Skeletal muscle satellite cell (primary cell): ENCODE measurements at regions not wholly inside any gene's neighbourhood (a gene's known extent, or its start where the extent isn't known, plus 50 kb on each side); places are given as distances from the start of the nearest gene placed in this dataset.
"Not testable (repeated sequence)": the region's sequence is repeated elsewhere in the genome, so short reads cannot be mapped to it uniquely, and the experiment has no call there.

Experiments used
- H3K27me3 ChIP-seq: 2 replicates; pipeline ENCODE4 v1.7.0; 2013; ENCODE audit warnings: low read length; ENCODE audit not compliant: control insufficient read depth, insufficient read depth
- H3K36me3 ChIP-seq: 2 replicates; pipeline ENCODE4 v1.7.0; 2013; ENCODE audit warnings: mild to moderate bottlenecking, control low read depth, low read length; ENCODE audit not compliant: insufficient read depth
- H3K4me1 ChIP-seq: 2 replicates; pipeline ENCODE4 v1.7.0; 2013; ENCODE audit warnings: low read length; ENCODE audit not compliant: control insufficient read depth, insufficient read depth
- H3K4me2 ChIP-seq: 2 replicates; pipeline ENCODE4 v1.7.0; 2013; ENCODE audit warnings: mild to moderate bottlenecking, low read length
- H3K4me3 ChIP-seq: 2 replicates; pipeline ENCODE4 v1.7.0; 2013; ENCODE audit warnings: low read length
- H3K9ac ChIP-seq: 2 replicates; pipeline ENCODE4 v1.7.0; 2013; ENCODE audit warnings: mild to moderate bottlenecking, low read depth, low read length, moderate library complexity
- H3K9me3 ChIP-seq: replicated peaks from 2 replicates; pipeline ENCODE4 v1.7.0; 2013; ENCODE audit warnings: mild to moderate bottlenecking, control low read depth, low read length

DNA sequence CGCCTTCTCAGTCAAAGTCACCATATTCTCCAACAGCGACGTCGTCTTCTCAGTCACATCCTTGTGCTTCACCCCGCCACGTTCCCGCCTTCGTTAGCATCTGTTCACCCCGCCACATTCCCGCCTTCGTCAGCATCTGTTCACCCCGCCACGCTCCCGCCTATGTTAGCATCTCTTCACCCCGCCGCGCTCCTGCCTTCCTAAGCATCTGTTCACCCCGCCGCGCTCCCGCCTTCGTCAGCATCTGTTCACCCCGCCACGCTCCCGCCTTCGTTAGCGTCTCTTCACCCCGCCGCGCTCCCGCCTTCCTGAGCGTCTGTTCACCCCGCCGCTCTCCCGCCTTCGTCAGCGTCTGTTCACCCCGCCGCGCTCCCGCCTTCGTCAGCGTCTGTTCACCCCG lies 816.4 kb upstream of the TPTE start:
- not testable (repeated sequence) for H3K27me3 ChIP-seq, H3K4me1 ChIP-seq, H3K36me3 ChIP-seq, H3K4me3 ChIP-seq, H3K9me3 ChIP-seq, H3K4me2 ChIP-seq, H3K9ac ChIP-seq

- H3K36me3 ChIP-seq, H3K9me3 ChIP-seq: not testable (repeated sequence)
These were observed 815.9 kb upstream of the TPTE start for GRCh38 chr21:9705455-9705854.

GRCh38 chr21:9724542-9724941 lies 796.8 kb upstream of the TPTE start:
- H3K4me2 ChIP-seq, H3K9ac ChIP-seq, H3K4me3 ChIP-seq, H3K36me3 ChIP-seq, H3K4me1 ChIP-seq, H3K27me3 ChIP-seq: not testable (repeated sequence)
- H3K9me3 ChIP-seq = peaks cover 38% of the 10 kb centered on the region

More at GRCh38 chr21:9705455-9705854, 815.9 kb upstream of the TPTE start:
- not testable (repeated sequence) for H3K4me2 ChIP-seq, H3K27me3 ChIP-seq, H3K9ac ChIP-seq, H3K4me1 ChIP-seq, H3K4me3 ChIP-seq

- H3K36me3 ChIP-seq, H3K9ac ChIP-seq, H3K27me3 ChIP-seq, H3K4me3 ChIP-seq, H3K4me1 ChIP-seq, H3K4me2 ChIP-seq: not testable (repeated sequence)
- H3K9me3 ChIP-seq = peaks cover 37% of the 10 kb centered on the region
These were observed 794.2 kb upstream of the TPTE start for GRCh38 chr21:9727187-9727586.

- not testable (repeated sequence) for H3K4me2 ChIP-seq, H3K9ac ChIP-seq, H3K27me3 ChIP-seq, H3K36me3 ChIP-seq, H3K4me1 ChIP-seq, H3K4me3 ChIP-seq
- peaks cover 42% of the 10 kb centered on the region for H3K9me3 ChIP-seq
These were observed 793.0 kb upstream of the TPTE start for GRCh38 chr21:9728219-9728992.

DNA sequence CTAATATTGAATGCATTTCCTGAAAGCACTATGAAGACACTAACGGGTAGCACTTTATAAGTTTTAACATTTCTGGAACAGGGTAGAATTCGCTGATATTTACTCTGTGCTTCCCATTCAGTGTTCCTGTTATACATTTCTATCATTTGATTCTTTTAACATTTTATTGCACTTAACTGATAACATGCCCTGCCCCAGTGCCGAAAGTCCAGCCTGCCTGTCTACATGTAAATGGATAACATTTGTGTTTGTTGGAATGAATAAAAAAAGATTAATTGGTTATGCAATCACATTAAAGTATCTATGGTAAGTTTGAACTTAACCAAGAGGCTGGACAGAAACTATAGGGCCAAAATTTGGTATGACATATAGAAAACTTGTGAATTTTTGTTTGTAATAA lies 790.5 kb upstream of the TPTE start:
- Histone ChIP-seq H3K9me3 (peaks cover 45% of the 10 kb centered on the region), H3K4me1 (no peaks in the 10 kb centered on the region), H3K4me3 (no peak overlapping the region)

DNA sequence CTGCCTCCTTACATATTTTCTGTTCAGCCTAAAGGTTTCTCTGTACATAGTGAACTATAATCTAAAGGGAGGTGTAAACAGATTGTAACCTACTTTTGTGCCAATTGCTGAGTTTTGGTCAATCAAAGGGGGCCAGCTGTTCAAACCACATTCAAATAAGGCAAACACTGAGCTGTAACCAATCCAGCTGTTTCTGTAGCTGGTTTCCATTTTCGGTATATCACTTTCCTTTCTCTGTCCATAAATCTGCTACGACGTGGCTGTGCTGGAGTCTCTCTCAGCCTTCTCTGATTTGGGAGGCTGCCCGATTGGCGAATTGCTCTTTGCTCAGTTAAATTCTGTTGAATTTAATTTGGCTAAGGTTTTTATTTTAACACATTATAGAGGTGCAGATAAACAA lies 790.1 kb upstream of the TPTE start:
- peaks cover 45% of the 10 kb centered on the region for H3K9me3 ChIP-seq
- H3K9ac ChIP-seq, H3K27me3 ChIP-seq, H3K4me3 ChIP-seq, H3K4me2 ChIP-seq, H3K36me3 ChIP-seq, H3K4me1 ChIP-seq: not testable (repeated sequence)

More for the DNA sequence above, 790.5 kb upstream of the TPTE start:
- Histone ChIP-seq H3K9ac (no peak overlapping the region), H3K27me3 (no peaks in the 10 kb centered on the region), H3K4me2 (no peak overlapping the region), H3K36me3 (no peaks in the 10 kb centered on the region)

- H3K4me2 ChIP-seq, H3K4me3 ChIP-seq, H3K9ac ChIP-seq, H3K36me3 ChIP-seq, H3K27me3 ChIP-seq, H3K4me1 ChIP-seq: not testable (repeated sequence)
- peaks cover 38% of the 10 kb centered on the region for H3K9me3 ChIP-seq
These were observed 788.8 kb upstream of the TPTE start for GRCh38 chr21:9732605-9733004.

DNA sequence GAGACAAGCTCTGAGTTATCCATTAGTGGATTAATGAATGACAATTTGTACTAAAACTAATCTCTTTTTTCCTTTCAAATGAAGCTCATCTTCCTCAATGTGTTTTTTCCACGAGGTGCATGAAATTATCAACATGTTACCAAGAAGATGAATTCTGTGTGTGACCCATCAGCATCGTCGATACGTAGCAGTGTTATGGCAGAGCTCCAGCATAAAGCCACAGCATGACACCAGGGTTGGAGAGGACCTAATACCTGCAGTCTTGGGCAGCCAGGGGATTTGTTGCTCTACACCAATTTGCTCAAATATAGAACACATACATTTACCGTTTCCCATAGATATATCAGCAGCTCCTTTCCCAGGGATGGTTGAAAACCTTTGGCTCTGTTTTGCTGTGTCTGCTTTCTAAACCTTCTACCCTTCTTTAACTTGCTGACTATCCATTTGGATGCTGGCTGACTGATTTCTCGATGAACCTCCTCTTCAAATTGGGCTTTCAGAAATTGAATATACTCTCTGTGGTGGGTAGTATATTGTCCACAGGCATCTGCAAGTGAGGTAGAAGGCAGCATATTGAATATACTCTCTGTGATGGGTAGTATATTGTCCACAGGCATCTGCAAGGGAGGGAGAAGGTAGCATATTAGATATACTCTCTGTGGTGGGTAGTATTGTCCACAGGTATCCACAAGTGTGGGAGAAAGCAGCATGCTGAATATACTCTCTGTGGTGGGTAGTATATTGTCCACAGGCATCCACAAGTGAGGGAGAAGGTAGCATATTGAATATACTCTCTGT lies 787.4 kb upstream of the TPTE start:
- H3K36me3 ChIP-seq, H3K4me3 ChIP-seq, H3K9ac ChIP-seq, H3K4me1 ChIP-seq, H3K4me2 ChIP-seq, H3K27me3 ChIP-seq: not testable (repeated sequence)
- peaks cover 38% of the 10 kb centered on the region for H3K9me3 ChIP-seq

DNA sequence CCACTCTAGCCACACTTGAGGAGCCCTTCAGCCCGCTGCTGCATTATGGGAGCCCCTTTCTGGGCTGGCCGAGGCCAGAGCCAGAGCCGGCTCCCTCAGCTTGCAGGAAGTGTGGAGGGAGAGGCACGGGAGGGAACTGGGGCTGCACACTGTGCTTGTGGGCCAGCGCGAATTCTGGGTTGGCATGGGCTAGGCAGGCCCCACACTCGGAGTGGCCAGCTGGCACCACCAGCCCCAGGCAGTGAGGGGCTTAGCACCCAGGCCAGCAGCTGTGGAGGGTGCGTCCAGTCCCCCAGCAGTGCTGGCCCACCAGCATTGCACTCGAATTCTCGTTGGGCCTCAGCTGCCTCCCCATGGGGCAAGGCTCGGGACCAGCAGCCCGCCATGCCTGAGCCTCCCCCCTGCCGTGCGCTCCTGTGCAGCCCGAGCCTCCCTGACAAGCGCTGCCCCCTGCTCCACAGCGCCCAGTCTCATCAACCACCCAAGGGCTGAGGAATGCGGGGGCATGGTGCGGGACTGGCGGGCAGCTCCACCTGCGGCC lies 785.9 kb upstream of the TPTE start:
- H3K4me1 ChIP-seq = no peaks in the 10 kb centered on the region
- H3K36me3 ChIP-seq = no peaks in the 10 kb centered on the region
- H3K27me3 ChIP-seq = no peaks in the 10 kb centered on the region
- peaks cover 36% of the 10 kb centered on the region for H3K9me3 ChIP-seq
- H3K4me3 ChIP-seq = no peak overlapping the region
- no peak overlapping the region for H3K4me2 ChIP-seq
- H3K9ac ChIP-seq = no peak overlapping the region

GRCh38 chr21:9737301-9737700 lies 784.1 kb upstream of the TPTE start:
- not testable (repeated sequence) for H3K4me1 ChIP-seq, H3K9ac ChIP-seq
- peaks cover 44% of the 10 kb centered on the region for H3K9me3 ChIP-seq

More at GRCh38 chr21:9737301-9737700, 784.1 kb upstream of the TPTE start:
- not testable (repeated sequence) for H3K27me3 ChIP-seq, H3K36me3 ChIP-seq, H3K4me2 ChIP-seq, H3K4me3 ChIP-seq
